GM23338 (cell line): ENCODE measurements at regions not wholly inside any gene's neighbourhood (a gene's known extent, or its start where the extent isn't known, plus 50 kb on each side); places are given as distances from the start of the nearest gene placed in this dataset.

ENCODE experiments used
- ATAC-seq: fragments of 200-7000 bp; cut with Tn5 transposase; 3 replicates; pipeline ENCODE4 v1.9.1; 2020
- DNase-seq: peaks from one replicate; pipeline ENCODE4 v3.0.0-alpha.2; 2015; ENCODE audit warnings: low spot score
- H2AFZ ChIP-seq: fragments of 200-600 bp; sonication (generic); 2 replicates; pipeline ENCODE4 v1.8.0; 2016; ENCODE audit warnings: antibody characterized with exemption, mild to moderate bottlenecking, moderate library complexity
- H3F3A ChIP-seq: fragments of 200-600 bp; sonication (generic); replicated peaks from 2 replicates; pipeline ENCODE4 v1.8.0; 2017; ENCODE audit warnings: antibody characterized with exemption, mixed run types, low read depth
- H3K27ac ChIP-seq: fragments of 200-600 bp; sonication (generic); 2 replicates; pipeline ENCODE4 v1.6.1; 2016; ENCODE audit warnings: low read depth
- H3K27me3 ChIP-seq: fragments of 200-600 bp; sonication (generic); 2 replicates; pipeline ENCODE4 v1.8.0; 2016; ENCODE audit warnings: mild to moderate bottlenecking, mixed run types, moderate library complexity; ENCODE audit not compliant: insufficient read depth
- H3K36me3 ChIP-seq: fragments of 200-600 bp; sonication (generic); 2 replicates; pipeline ENCODE4 v1.8.0; 2016; ENCODE audit warnings: mild to moderate bottlenecking; ENCODE audit not compliant: insufficient read depth
- H3K4me1 ChIP-seq: fragments of 200-600 bp; sonication (generic); 2 replicates; pipeline ENCODE4 v1.8.0; 2016; ENCODE audit warnings: mild to moderate bottlenecking, moderate library complexity; ENCODE audit not compliant: insufficient read depth
- H3K4me2 ChIP-seq: fragments of 200-600 bp; sonication (generic); 2 replicates; pipeline ENCODE4 v1.7.1; 2017; ENCODE audit warnings: mixed run types
- H3K4me3 ChIP-seq: fragments of 200-600 bp; sonication (generic); 2 replicates; pipeline ENCODE4 v1.6.1; 2016; ENCODE audit warnings: mixed run types
- H3K79me2 ChIP-seq: fragments of 200-600 bp; sonication (generic); replicated peaks from 2 replicates; pipeline ENCODE4 v1.8.0; 2017; ENCODE audit warnings: mild to moderate bottlenecking; ENCODE audit not compliant: insufficient read depth
- H3K9me2 ChIP-seq: fragments of 200-600 bp; sonication (generic); 2 replicates; pipeline ENCODE4 v1.8.0; 2017; ENCODE audit not compliant: insufficient read depth
- H4K20me1 ChIP-seq: fragments of 200-600 bp; sonication (generic); replicated peaks from 2 replicates; pipeline ENCODE4 v1.8.0; 2017; ENCODE audit warnings: mild to moderate bottlenecking; ENCODE audit not compliant: insufficient read depth
- H3K27ac Mint-ChIP-seq: 2 replicates; pipeline ENCODE4 v1.8.0; 2020; ENCODE audit warnings: inconsistent platforms, mild to moderate bottlenecking, moderate library complexity, mixed read lengths
- H3K27me3 Mint-ChIP-seq: 3 replicates; pipeline ENCODE4 v1.8.0; 2022; ENCODE audit warnings: low read depth, mild to moderate bottlenecking, moderate library complexity, mixed read lengths, inconsistent platforms; ENCODE audit not compliant: insufficient read depth, poor library complexity
- H3K36me3 Mint-ChIP-seq: 3 replicates; pipeline ENCODE4 v1.8.0; 2021; ENCODE audit warnings: low read depth, mild to moderate bottlenecking, inconsistent platforms, moderate library complexity, mixed read lengths
- H3K4me1 Mint-ChIP-seq: 3 replicates; pipeline ENCODE4 v1.8.0; 2020; ENCODE audit warnings: mild to moderate bottlenecking, inconsistent platforms, mixed read lengths
- H3K4me3 Mint-ChIP-seq: 3 replicates; pipeline ENCODE4 v1.8.0; 2021; ENCODE audit warnings: moderate library complexity, mild to moderate bottlenecking, inconsistent platforms, mixed read lengths
- H3K9me3 Mint-ChIP-seq: 3 replicates; pipeline ENCODE4 v1.8.0; 2020; ENCODE audit warnings: moderate library complexity, mild to moderate bottlenecking, inconsistent platforms, mixed read lengths
- CREB1 ChIP-seq: fragments of 250-450 bp; sonication (Bioruptor Pico); IDR thresholded peaks from 2 replicates; pipeline ENCODE4 v1.5.0; 2020; ENCODE audit warnings: low read depth, mild to moderate bottlenecking, moderate library complexity
- ETS1 ChIP-seq: IDR thresholded peaks from 2 replicates; pipeline ENCODE4 v1.6.1; 2016; ENCODE audit warnings: antibody characterized with exemption
- EZH2 ChIP-seq: fragments of 200-600 bp; sonication (generic); IDR thresholded peaks from one replicate; pipeline ENCODE4 v1.8.0; 2017; ENCODE audit warnings: antibody characterized with exemption, mild to moderate bottlenecking, low read depth; ENCODE audit not compliant: unreplicated experiment
- EZH2phosphoT487 ChIP-seq: fragments of 200-600 bp; sonication (generic); IDR thresholded peaks from one replicate; pipeline ENCODE4 v1.8.1; 2018; ENCODE audit warnings: antibody characterized with exemption; ENCODE audit not compliant: unreplicated experiment
- JUNB ChIP-seq: IDR thresholded peaks from one replicate; pipeline ENCODE4 v1.6.1; 2016; ENCODE audit warnings: antibody characterized with exemption; ENCODE audit not compliant: unreplicated experiment
- NANOG ChIP-seq: IDR thresholded peaks from 2 replicates; pipeline ENCODE4 v1.6.1; 2016; ENCODE audit warnings: antibody characterized with exemption, borderline replicate concordance
- POLR2AphosphoS5 ChIP-seq: IDR thresholded peaks from 2 replicates; pipeline ENCODE4 v1.6.1; 2016; ENCODE audit warnings: antibody characterized with exemption, low read depth
- REST ChIP-seq: IDR thresholded peaks from one replicate; pipeline ENCODE4 v1.6.1; 2018; ENCODE audit warnings: antibody characterized with exemption; ENCODE audit not compliant: unreplicated experiment
- STAT1 ChIP-seq: IDR thresholded peaks from one replicate; pipeline ENCODE4 v1.6.1; 2016; ENCODE audit warnings: antibody characterized with exemption; ENCODE audit not compliant: unreplicated experiment
- ZNF331 ChIP-seq: fragments of 250-450 bp; sonication (Bioruptor Pico); IDR thresholded peaks from 2 replicates; pipeline ENCODE4 v1.5.0; 2020; ENCODE audit warnings: low read depth, mild to moderate bottlenecking, moderate library complexity
- TF ChIP-seq, protein P1 (sequence below): fragments of 250-450 bp; sonication (Bioruptor Pico); IDR thresholded peaks from 2 replicates; pipeline ENCODE4 v1.5.0; 2020; ENCODE audit warnings: mild to moderate bottlenecking, moderate library complexity
- TF ChIP-seq, protein P2 (sequence below), 2 experiments: fragments of 200-600 bp in 1 of 2; sonication (generic) in 1 of 2; conservative IDR thresholded peaks; 2 replicates each; pipeline versions ENCODE4 v1.5.1 to v1.6.1; 2016 to 2017; ENCODE audit warnings: antibody characterized with exemption in 2 of 2, low read depth in 2 of 2, mild to moderate bottlenecking in 2 of 2, moderate library complexity in 1 of 2

GRCh38 chr1:238652346-238652968 is 733.9 kb upstream of the CHRM3 start:
- TF ChIP-seq EZH2 (no peak), JUNB (no peak), ZNF331 (no peak), EZH2phosphoT487 (no peak), CREB1 (CRISPR knock-in tag) (no peak), ETS1 (no peak), STAT1 (no peak), REST (no peak), POLR2AphosphoS5 (no peak), NANOG (no peak)
- TF ChIP-seq, protein P1, sequence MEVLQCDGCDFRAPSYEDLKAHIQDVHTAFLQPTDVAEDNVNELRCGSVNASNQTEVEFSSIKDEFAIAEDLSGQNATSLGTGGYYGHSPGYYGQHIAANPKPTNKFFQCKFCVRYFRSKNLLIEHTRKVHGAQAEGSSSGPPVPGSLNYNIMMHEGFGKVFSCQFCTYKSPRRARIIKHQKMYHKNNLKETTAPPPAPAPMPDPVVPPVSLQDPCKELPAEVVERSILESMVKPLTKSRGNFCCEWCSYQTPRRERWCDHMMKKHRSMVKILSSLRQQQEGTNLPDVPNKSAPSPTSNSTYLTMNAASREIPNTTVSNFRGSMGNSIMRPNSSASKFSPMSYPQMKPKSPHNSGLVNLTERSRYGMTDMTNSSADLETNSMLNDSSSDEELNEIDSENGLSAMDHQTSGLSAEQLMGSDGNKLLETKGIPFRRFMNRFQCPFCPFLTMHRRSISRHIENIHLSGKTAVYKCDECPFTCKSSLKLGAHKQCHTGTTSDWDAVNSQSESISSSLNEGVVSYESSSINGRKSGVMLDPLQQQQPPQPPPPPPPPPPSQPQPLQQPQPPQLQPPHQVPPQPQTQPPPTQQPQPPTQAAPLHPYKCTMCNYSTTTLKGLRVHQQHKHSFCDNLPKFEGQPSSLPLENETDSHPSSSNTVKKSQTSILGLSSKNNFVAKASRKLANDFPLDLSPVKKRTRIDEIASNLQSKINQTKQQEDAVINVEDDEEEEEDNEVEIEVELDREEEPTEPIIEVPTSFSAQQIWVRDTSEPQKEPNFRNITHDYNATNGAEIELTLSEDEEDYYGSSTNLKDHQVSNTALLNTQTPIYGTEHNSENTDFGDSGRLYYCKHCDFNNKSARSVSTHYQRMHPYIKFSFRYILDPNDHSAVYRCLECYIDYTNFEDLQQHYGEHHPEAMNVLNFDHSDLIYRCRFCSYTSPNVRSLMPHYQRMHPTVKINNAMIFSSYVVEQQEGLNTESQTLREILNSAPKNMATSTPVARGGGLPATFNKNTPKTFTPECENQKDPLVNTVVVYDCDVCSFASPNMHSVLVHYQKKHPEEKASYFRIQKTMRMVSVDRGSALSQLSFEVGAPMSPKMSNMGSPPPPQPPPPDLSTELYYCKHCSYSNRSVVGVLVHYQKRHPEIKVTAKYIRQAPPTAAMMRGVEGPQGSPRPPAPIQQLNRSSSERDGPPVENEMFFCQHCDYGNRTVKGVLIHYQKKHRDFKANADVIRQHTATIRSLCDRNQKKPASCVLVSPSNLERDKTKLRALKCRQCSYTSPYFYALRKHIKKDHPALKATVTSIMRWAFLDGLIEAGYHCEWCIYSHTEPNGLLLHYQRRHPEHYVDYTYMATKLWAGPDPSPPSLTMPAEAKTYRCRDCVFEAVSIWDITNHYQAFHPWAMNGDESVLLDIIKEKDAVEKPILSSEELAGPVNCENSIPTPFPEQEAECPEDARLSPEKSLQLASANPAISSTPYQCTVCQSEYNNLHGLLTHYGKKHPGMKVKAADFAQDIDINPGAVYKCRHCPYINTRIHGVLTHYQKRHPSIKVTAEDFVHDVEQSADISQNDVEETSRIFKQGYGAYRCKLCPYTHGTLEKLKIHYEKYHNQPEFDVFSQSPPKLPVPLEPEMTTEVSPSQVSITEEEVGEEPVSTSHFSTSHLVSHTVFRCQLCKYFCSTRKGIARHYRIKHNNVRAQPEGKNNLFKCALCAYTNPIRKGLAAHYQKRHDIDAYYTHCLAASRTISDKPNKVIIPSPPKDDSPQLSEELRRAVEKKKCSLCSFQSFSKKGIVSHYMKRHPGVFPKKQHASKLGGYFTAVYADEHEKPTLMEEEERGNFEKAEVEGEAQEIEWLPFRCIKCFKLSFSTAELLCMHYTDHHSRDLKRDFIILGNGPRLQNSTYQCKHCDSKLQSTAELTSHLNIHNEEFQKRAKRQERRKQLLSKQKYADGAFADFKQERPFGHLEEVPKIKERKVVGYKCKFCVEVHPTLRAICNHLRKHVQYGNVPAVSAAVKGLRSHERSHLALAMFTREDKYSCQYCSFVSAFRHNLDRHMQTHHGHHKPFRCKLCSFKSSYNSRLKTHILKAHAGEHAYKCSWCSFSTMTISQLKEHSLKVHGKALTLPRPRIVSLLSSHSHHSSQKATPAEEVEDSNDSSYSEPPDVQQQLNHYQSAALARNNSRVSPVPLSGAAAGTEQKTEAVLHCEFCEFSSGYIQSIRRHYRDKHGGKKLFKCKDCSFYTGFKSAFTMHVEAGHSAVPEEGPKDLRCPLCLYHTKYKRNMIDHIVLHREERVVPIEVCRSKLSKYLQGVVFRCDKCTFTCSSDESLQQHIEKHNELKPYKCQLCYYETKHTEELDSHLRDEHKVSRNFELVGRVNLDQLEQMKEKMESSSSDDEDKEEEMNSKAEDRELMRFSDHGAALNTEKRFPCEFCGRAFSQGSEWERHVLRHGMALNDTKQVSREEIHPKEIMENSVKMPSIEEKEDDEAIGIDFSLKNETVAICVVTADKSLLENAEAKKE, result no peak
- TF ChIP-seq, protein P2, sequence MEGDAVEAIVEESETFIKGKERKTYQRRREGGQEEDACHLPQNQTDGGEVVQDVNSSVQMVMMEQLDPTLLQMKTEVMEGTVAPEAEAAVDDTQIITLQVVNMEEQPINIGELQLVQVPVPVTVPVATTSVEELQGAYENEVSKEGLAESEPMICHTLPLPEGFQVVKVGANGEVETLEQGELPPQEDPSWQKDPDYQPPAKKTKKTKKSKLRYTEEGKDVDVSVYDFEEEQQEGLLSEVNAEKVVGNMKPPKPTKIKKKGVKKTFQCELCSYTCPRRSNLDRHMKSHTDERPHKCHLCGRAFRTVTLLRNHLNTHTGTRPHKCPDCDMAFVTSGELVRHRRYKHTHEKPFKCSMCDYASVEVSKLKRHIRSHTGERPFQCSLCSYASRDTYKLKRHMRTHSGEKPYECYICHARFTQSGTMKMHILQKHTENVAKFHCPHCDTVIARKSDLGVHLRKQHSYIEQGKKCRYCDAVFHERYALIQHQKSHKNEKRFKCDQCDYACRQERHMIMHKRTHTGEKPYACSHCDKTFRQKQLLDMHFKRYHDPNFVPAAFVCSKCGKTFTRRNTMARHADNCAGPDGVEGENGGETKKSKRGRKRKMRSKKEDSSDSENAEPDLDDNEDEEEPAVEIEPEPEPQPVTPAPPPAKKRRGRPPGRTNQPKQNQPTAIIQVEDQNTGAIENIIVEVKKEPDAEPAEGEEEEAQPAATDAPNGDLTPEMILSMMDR (conservative IDR thresholded peaks at IDR 0.05; ENCODE audit: low read depth in 2 of 2), result no peak
- no peak overlapping the region for H3K27ac Mint-ChIP-seq
- DNase-seq, result no peak

More at GRCh38 chr1:238652346-238652968, 733.9 kb upstream of the CHRM3 start:
- Histone ChIP-seq H3K4me2 (no peak overlapping the region), H3K27me3 (no peaks in the 10 kb centered on the region), H3K4me1 (peaks cover 11% of the 10 kb centered on the region; the same call in 1 of the 2 replicates), H3K36me3 (no peaks in the 10 kb centered on the region), H3K79me2 (no peaks in the 10 kb centered on the region), H4K20me1 (no peaks in the 10 kb centered on the region), H3K4me3 (no peak overlapping the region), H3F3A (no peaks in the 10 kb centered on the region), H3K9me2 (no peaks in the 10 kb centered on the region), H2AFZ (no peak overlapping the region), H3K27ac (no peak overlapping the region)
- Mint-ChIP-seq H3K27me3 (no peaks in the 10 kb centered on the region), H3K4me3 (no peak overlapping the region), H3K9me3 (no peaks in the 10 kb centered on the region), H3K4me1 (peaks cover 18% of the 10 kb centered on the region), H3K36me3 (no peaks in the 10 kb centered on the region)
- no peak for ATAC-seq
